ENCODE measurements at regions not wholly inside any gene's neighbourhood (a gene's known extent, or its start where the extent isn't known, plus 50 kb on each side); places are given as distances from the start of the nearest gene placed in this dataset.

- Mint-ChIP-seq H3K27me3 (no peaks in the 10 kb centered on the region), H3K4me1 (no peaks in the 10 kb centered on the region), H3K4me3 (no peak overlapping the region), H3K36me3 (no peaks in the 10 kb centered on the region), H3K27ac (no peak overlapping the region), H3K9me3 (peaks cover 0 to 23% (median 4%) of the 10 kb centered on the region in 11 donors)
- POLR2A ChIA-PET, result no interaction called here
- no peaks in the 10 kb centered on the region for H3K9me3 ChIP-seq (ENCODE audit: control insufficient read depth in 2 of 3, low read length in 3 of 3)
- no peaks in the 10 kb centered on the region for H3K36me3 ChIP-seq (ENCODE audit: control insufficient read depth in 2 of 3, insufficient read depth in 3 of 3, low read length in 3 of 3)
- intact Hi-C loops (cut with micrococcal nuclease), result no loop called here
- no peak overlapping the region for H3K27ac ChIP-seq (ENCODE audit: low read depth, low read length)
- H3K4me3 ChIP-seq (ENCODE audit: low read length), result no peak overlapping the region
- H3K27me3 ChIP-seq (ENCODE audit: control insufficient read depth in 2 of 2, insufficient read depth in 2 of 2, low read length in 2 of 2), result no peaks in the 10 kb centered on the region
- CTCF ChIA-PET, result interaction anchor here (0.7 kb wide), 1 partner anchor 52 kb away, joined by 3 read pairs; no protein-coding TSS in a partner anchor
- H3K4me1 ChIP-seq (ENCODE audit: control insufficient read depth in 2 of 2, insufficient read depth in 2 of 2, low read length in 2 of 2), result no peaks in the 10 kb centered on the region
- no peak for DNase-seq
- no peak for ATAC-seq
Observed at GRCh38 chr13:53885997-53886396, 857.4 kb downstream of the OLFM4 start.

GRCh38 chr13:53890696-53891095 lies 862.1 kb downstream of the OLFM4 start:
- no peaks in the 10 kb centered on the region for H3K4me1 ChIP-seq (ENCODE audit: control insufficient read depth in 2 of 2, insufficient read depth in 2 of 2, low read length in 2 of 2)
- ChIA-PET POLR2A (no interaction called here), CTCF (interaction anchor here (0.6 kb wide), 1 partner anchor 38 kb away, joined by 3 read pairs; no protein-coding TSS in a partner anchor)
- H3K4me3 ChIP-seq (ENCODE audit: low read length), result no peak overlapping the region
- Mint-ChIP-seq H3K4me3 (no peak overlapping the region), H3K27ac (no peak overlapping the region), H3K36me3 (no peaks in the 10 kb centered on the region), H3K4me1 (no peaks in the 10 kb centered on the region), H3K27me3 (no peaks in the 10 kb centered on the region), H3K9me3 (peaks cover 0 to 23% (median 6%) of the 10 kb centered on the region in 11 donors)
- intact Hi-C loops (cut with micrococcal nuclease), result no loop called here
- no peak for ATAC-seq
- no peaks in the 10 kb centered on the region for H3K36me3 ChIP-seq (ENCODE audit: control insufficient read depth in 2 of 3, insufficient read depth in 3 of 3, low read length in 3 of 3)
- DNase-seq, result no peak
- no peaks in the 10 kb centered on the region for H3K27me3 ChIP-seq (ENCODE audit: control insufficient read depth in 2 of 2, insufficient read depth in 2 of 2, low read length in 2 of 2)
- H3K27ac ChIP-seq (ENCODE audit: low read depth, low read length), result no peak overlapping the region
- no peaks in the 10 kb centered on the region for H3K9me3 ChIP-seq (ENCODE audit: control insufficient read depth in 2 of 3, low read length in 3 of 3)

GRCh38 chr13:53901593-53901992 lies 873.0 kb downstream of the OLFM4 start:
- intact Hi-C loops (cut with micrococcal nuclease), result no loop called here
- ATAC-seq (no peak), DNase-seq (no peak)

DNA sequence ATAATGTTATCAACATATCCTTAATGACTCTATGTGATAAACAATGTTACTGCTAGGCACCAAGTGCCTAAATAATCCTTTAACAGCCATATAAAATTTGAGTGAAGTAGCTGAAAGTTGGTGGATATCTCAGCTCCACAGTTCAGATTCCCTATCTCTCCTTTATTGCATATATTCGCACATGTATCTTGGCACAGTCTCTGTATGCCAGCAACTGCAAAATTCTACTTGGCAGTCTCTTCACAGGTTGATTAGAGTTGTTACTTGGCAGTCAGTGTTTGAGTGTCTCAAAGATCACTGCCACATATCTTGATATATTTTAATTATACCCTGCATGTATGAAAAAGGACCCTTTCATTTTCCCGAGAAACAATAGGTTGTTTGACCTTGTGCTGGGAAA lies 879.3 kb downstream of the OLFM4 start:
- H3K4me3 ChIP-seq (ENCODE audit: low read length), result no peak overlapping the region
- Mint-ChIP-seq H3K4me3 (no peak overlapping the region), H3K4me1 (no peaks in the 10 kb centered on the region), H3K36me3 (no peaks in the 10 kb centered on the region), H3K9me3 (peaks cover 0 to 46% (median 3%) of the 10 kb centered on the region in 11 donors), H3K27me3 (no peaks in the 10 kb centered on the region), H3K27ac (no peak overlapping the region)
- H3K9me3 ChIP-seq (ENCODE audit: control insufficient read depth in 2 of 3, low read length in 3 of 3), result no peaks in the 10 kb centered on the region
- H3K36me3 ChIP-seq (ENCODE audit: control insufficient read depth in 2 of 3, insufficient read depth in 3 of 3, low read length in 3 of 3), result no peaks in the 10 kb centered on the region
- H3K27ac ChIP-seq (ENCODE audit: low read depth, low read length), result no peak overlapping the region
- DNase-seq (no peak), ATAC-seq (no peak)
- intact Hi-C loops (cut with micrococcal nuclease), result no loop called here
- POLR2A ChIA-PET, result no interaction called here
- CTCF ChIA-PET, result no interaction called here
- H3K27me3 ChIP-seq (ENCODE audit: control insufficient read depth in 2 of 2, insufficient read depth in 2 of 2, low read length in 2 of 2), result no peaks in the 10 kb centered on the region
- H3K4me1 ChIP-seq (ENCODE audit: control insufficient read depth in 2 of 2, insufficient read depth in 2 of 2, low read length in 2 of 2), result no peaks in the 10 kb centered on the region

More at GRCh38 chr13:53901593-53901992, 873.0 kb downstream of the OLFM4 start:
- ChIA-PET CTCF (no interaction called here), POLR2A (no interaction called here)
- Histone ChIP-seq H3K4me3 (ENCODE audit: low read length) (no peak overlapping the region), H3K27me3 (ENCODE audit: control insufficient read depth in 2 of 2, insufficient read depth in 2 of 2, low read length in 2 of 2) (no peaks in the 10 kb centered on the region), H3K4me1 (ENCODE audit: control insufficient read depth in 2 of 2, insufficient read depth in 2 of 2, low read length in 2 of 2) (no peaks in the 10 kb centered on the region), H3K9me3 (ENCODE audit: control insufficient read depth in 2 of 3, low read length in 3 of 3) (no peaks in the 10 kb centered on the region), H3K27ac (ENCODE audit: low read depth, low read length) (no peak overlapping the region), H3K36me3 (ENCODE audit: control insufficient read depth in 2 of 3, insufficient read depth in 3 of 3, low read length in 3 of 3) (no peaks in the 10 kb centered on the region)
- Mint-ChIP-seq H3K27me3 (no peaks in the 10 kb centered on the region), H3K9me3 (peaks cover 0 to 21% (median 6%) of the 10 kb centered on the region in 11 donors), H3K27ac (no peak overlapping the region), H3K4me3 (no peak overlapping the region), H3K36me3 (no peaks in the 10 kb centered on the region), H3K4me1 (no peaks in the 10 kb centered on the region)

- CTCF ChIA-PET, result no interaction called here
- no peaks in the 10 kb centered on the region for H3K4me1 ChIP-seq (ENCODE audit: control insufficient read depth in 2 of 2, insufficient read depth in 2 of 2, low read length in 2 of 2)
- DNase-seq (no peak), ATAC-seq (no peak)
- POLR2A ChIA-PET, result no interaction called here
- no peak overlapping the region for H3K27ac ChIP-seq (ENCODE audit: low read depth, low read length)
- no peaks in the 10 kb centered on the region for H3K4me1 Mint-ChIP-seq
- no peaks in the 10 kb centered on the region for H3K27me3 Mint-ChIP-seq
- H3K27me3 ChIP-seq (ENCODE audit: control insufficient read depth in 2 of 2, insufficient read depth in 2 of 2, low read length in 2 of 2), result no peaks in the 10 kb centered on the region
- no peaks in the 10 kb centered on the region for H3K36me3 ChIP-seq (ENCODE audit: control insufficient read depth in 2 of 3, insufficient read depth in 3 of 3, low read length in 3 of 3)
- peaks cover 0 to 4% (median 0%) of the 10 kb centered on the region in 5 donors for H3K36me3 Mint-ChIP-seq
- peaks cover 0 to 21% (median 5%) of the 10 kb centered on the region in 11 donors for H3K9me3 Mint-ChIP-seq
- no peaks in the 10 kb centered on the region for H3K9me3 ChIP-seq (ENCODE audit: control insufficient read depth in 2 of 3, low read length in 3 of 3)
- no peak overlapping the region for H3K4me3 ChIP-seq (ENCODE audit: low read length)
- H3K27ac Mint-ChIP-seq, result no peak overlapping the region
- H3K4me3 Mint-ChIP-seq, result no peak overlapping the region
- intact Hi-C loops (cut with micrococcal nuclease), result no loop called here
Observed at GRCh38 chr13:53920916-53921315, 892.3 kb downstream of the OLFM4 start.

DNA sequence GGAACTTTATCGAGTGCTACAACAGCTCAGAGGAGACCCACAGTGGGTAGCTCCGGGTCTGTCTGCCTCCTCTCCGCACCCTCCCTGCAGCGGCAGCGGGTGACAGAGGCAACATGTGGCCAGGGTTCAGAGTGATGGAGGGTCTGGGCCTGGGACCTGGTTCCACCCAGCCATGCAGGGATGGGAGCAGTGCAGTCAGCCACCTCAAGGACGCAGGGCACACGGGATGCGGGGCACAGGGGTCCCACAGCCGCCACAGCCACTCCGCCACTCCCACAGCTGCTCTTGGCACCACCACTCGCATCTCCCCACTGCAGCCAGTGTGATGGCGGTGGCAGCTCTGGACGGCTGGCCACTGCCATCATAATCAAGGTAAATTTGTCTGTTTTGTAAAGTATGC lies 892.9 kb downstream of the OLFM4 start:
- ChIA-PET POLR2A (no interaction called here), CTCF (no interaction called here)
- ATAC-seq (no peak), DNase-seq (no peak)
- Histone ChIP-seq H3K27me3 (ENCODE audit: control insufficient read depth in 2 of 2, insufficient read depth in 2 of 2, low read length in 2 of 2) (no peaks in the 10 kb centered on the region), H3K27ac (ENCODE audit: low read depth, low read length) (no peak overlapping the region), H3K36me3 (ENCODE audit: control insufficient read depth in 2 of 3, insufficient read depth in 3 of 3, low read length in 3 of 3) (no peaks in the 10 kb centered on the region), H3K9me3 (ENCODE audit: control insufficient read depth in 2 of 3, low read length in 3 of 3) (no peaks in the 10 kb centered on the region), H3K4me3 (ENCODE audit: low read length) (no peak overlapping the region), H3K4me1 (ENCODE audit: control insufficient read depth in 2 of 2, insufficient read depth in 2 of 2, low read length in 2 of 2) (no peaks in the 10 kb centered on the region)
- H3K27me3 Mint-ChIP-seq, result no peaks in the 10 kb centered on the region
- no peaks in the 10 kb centered on the region for H3K4me1 Mint-ChIP-seq
- peaks cover 0 to 21% (median 5%) of the 10 kb centered on the region in 11 donors for H3K9me3 Mint-ChIP-seq
- H3K36me3 Mint-ChIP-seq, result peaks cover 0 to 4% (median 0%) of the 10 kb centered on the region in 5 donors
- H3K27ac Mint-ChIP-seq, result no peak overlapping the region
- intact Hi-C loops (cut with micrococcal nuclease), result no loop called here
- no peak overlapping the region for H3K4me3 Mint-ChIP-seq

GRCh38 chr13:53941588-53942190 lies 913.1 kb downstream of the OLFM4 start:
- peaks cover 0 to 10% (median 3%) of the 10 kb centered on the region in 11 donors for H3K9me3 Mint-ChIP-seq
- Histone ChIP-seq H3K27ac (ENCODE audit: low read depth, low read length) (no peak overlapping the region), H3K36me3 (ENCODE audit: control insufficient read depth in 2 of 3, insufficient read depth in 3 of 3, low read length in 3 of 3) (no peaks in the 10 kb centered on the region), H3K9me3 (ENCODE audit: control insufficient read depth in 2 of 3, low read length in 3 of 3) (peaks cover 0 to 4% (median 0%) of the 10 kb centered on the region in 3 experiments), H3K4me1 (ENCODE audit: control insufficient read depth in 2 of 2, insufficient read depth in 2 of 2, low read length in 2 of 2) (no peaks in the 10 kb centered on the region), H3K27me3 (ENCODE audit: control insufficient read depth in 2 of 2, insufficient read depth in 2 of 2, low read length in 2 of 2) (no peaks in the 10 kb centered on the region), H3K4me3 (ENCODE audit: low read length) (no peak overlapping the region)
- H3K27me3 Mint-ChIP-seq, result no peaks in the 10 kb centered on the region
- intact Hi-C loops (cut with micrococcal nuclease), result no loop called here
- ChIA-PET CTCF (no interaction called here), POLR2A (no interaction called here)
- no peak overlapping the region for H3K27ac Mint-ChIP-seq
- no peak for ATAC-seq
- no peak for DNase-seq
- no peak overlapping the region for H3K4me3 Mint-ChIP-seq
- H3K4me1 Mint-ChIP-seq, result no peaks in the 10 kb centered on the region
- no peaks in the 10 kb centered on the region for H3K36me3 Mint-ChIP-seq
